ENCODE measurements at regions not wholly inside any gene's neighbourhood (a gene's known extent, or its start where the extent isn't known, plus 50 kb on each side); places are given as distances from the start of the nearest gene placed in this dataset.

GRCh38 chr3:46116996-46117395 lies 89.7 kb upstream of the XCR1 start:
- TF ChIP-seq CTCF (IDR thresholded peaks at IDR 0.05; ENCODE audit: low read depth, low read length), result no peak
- no peak for TF ChIP-seq EZH2phosphoT487 (IDR thresholded peaks at IDR 0.05; ENCODE audit: low read depth)

Measured in OCI-LY3 (cell line).